GM12892 (cell line): ENCODE measurements at regions not wholly inside any gene's neighbourhood (a gene's known extent, or its start where the extent isn't known, plus 50 kb on each side); places are given as distances from the start of the nearest gene placed in this dataset.

Experiments used
- POLR2A ChIP-seq: IDR thresholded peaks from 2 replicates; pipeline ENCODE4 v1.6.1; 2011; ENCODE audit warnings: low read depth, low read length, control low read depth
- POLR2AphosphoS5 ChIP-seq: IDR thresholded peaks from 2 replicates; pipeline ENCODE4 v1.6.1; 2011; ENCODE audit warnings: low read depth, low read length, control low read depth

- TF ChIP-seq POLR2A (no peak), POLR2AphosphoS5 (no peak)
Observed at GRCh38 chr14:94969766-94970165, 187.6 kb downstream of the DICER1 start.
